ENCODE measurements at regions not wholly inside any gene's neighbourhood (a gene's known extent, or its start where the extent isn't known, plus 50 kb on each side); places are given as distances from the start of the nearest gene placed in this dataset.
"Not testable (repeated sequence)": the region's sequence is repeated elsewhere in the genome, so short reads cannot be mapped to it uniquely, and the experiment has no call there.

DNA sequence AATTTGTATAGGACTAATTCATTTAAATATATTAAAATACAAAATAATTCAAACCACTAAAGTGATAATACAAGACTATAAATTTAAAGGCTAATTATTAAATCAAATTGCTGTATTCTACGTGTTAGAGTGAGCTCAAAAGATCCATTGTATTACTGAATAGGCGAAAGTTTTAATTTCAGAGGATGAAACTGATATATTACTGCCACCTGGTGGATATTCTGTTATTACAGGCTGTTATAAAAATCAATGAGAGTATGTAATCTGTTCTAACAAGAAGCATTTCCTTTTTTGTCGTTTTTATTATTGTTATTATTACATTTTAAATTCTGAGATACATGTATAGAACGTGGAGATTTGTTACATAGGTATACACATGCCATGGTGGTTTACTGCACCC is 1239.6 kb upstream of the USP9Y start:
- not testable (repeated sequence) for DNase-seq (ENCODE audit: low read depth); H3K4me3 ChIP-seq (ENCODE audit: low read depth, low read length)

DNA sequence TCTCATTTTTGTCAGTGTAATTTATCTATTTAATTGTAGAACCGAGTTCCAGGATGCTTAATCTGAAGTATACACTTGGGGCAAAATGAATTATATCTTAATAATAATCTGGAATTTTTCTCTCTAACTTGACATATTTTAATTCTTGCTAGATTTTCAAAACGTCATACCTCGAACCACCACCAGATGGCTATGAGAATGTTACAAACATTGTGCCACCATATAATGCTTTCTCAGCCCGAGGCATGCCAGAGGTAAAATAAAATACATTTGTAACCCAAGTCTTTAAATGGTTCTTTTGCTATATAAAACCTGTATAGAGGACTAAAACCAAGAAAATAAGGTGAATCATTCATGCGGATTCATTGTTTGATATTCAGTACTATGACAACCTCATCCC is 1234.3 kb upstream of the USP9Y start:
- TF ChIP-seq, protein P1, sequence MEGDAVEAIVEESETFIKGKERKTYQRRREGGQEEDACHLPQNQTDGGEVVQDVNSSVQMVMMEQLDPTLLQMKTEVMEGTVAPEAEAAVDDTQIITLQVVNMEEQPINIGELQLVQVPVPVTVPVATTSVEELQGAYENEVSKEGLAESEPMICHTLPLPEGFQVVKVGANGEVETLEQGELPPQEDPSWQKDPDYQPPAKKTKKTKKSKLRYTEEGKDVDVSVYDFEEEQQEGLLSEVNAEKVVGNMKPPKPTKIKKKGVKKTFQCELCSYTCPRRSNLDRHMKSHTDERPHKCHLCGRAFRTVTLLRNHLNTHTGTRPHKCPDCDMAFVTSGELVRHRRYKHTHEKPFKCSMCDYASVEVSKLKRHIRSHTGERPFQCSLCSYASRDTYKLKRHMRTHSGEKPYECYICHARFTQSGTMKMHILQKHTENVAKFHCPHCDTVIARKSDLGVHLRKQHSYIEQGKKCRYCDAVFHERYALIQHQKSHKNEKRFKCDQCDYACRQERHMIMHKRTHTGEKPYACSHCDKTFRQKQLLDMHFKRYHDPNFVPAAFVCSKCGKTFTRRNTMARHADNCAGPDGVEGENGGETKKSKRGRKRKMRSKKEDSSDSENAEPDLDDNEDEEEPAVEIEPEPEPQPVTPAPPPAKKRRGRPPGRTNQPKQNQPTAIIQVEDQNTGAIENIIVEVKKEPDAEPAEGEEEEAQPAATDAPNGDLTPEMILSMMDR (IDR thresholded peaks at IDR 0.05; ENCODE audit: control insufficient read depth, extremely low read depth, insufficient read depth), result 0 out of 2 replicates have a peak, but pooled peaks have one; percentile 9
- H3K4me3 ChIP-seq (ENCODE audit: low read depth, low read length); DNase-seq (ENCODE audit: low read depth): not testable (repeated sequence)
